ENCODE measurements at regions not wholly inside any gene's neighbourhood (a gene's known extent, or its start where the extent isn't known, plus 50 kb on each side); places are given as distances from the start of the nearest gene placed in this dataset.

- ChIA-PET CTCF (interaction anchor here (0.6 to 2.5 kb wide), 4 partner anchors 10 to 60 kb away, joined by 3 to 18 read pairs (median 6); no protein-coding TSS in a partner anchor), RAD21 (ENCODE audit: unreplicated experiment) (interaction anchor here (1.1 to 1.6 kb wide), 4 partner anchors 27 to 437 kb away, joined by 3 to 5 read pairs (median 3); no protein-coding TSS in a partner anchor), POLR2A (interaction anchor here (0.6 to 1.3 kb wide), 2 partner anchors 26 to 779 kb away, joined by 3 read pairs; no protein-coding TSS in a partner anchor), SMC1A (ENCODE audit: uncharacterized antibody, unreplicated experiment) (interaction anchor here (0.7 to 3.8 kb wide), 17 partner anchors 9 to 141 kb away, joined by 3 to 21 read pairs (median 4); partner anchors contain the start of gene BCL6)
- no TSS peak for BruUV-seq (replicated peaks)
- no peak for ATAC-seq
- in situ Hi-C loops (cut with MboI) (no loop called here), intact Hi-C loops (cut with micrococcal nuclease; ENCODE audit: unreplicated experiment) (loop anchor here (5.0 kb wide), 1 partner anchor 116 kb away; no protein-coding TSS in a partner anchor)
- H3K9me3 ChIP-seq (replicated peaks; ENCODE audit: control insufficient read depth, insufficient read depth, low read length) = peaks cover 2% of the 10 kb centered on the region; the same call in 1 of the 3 replicates
- no peak overlapping the region for H3K4me3 ChIP-seq
- H4K20me1 ChIP-seq (ENCODE audit: control insufficient read depth, insufficient read depth) = no peaks in the 10 kb centered on the region
- no peak for FAIRE-seq
- H3K27ac ChIP-seq (ENCODE audit: control insufficient read depth, insufficient read depth) = no peak overlapping the region
- H3K79me2 ChIP-seq (ENCODE audit: control insufficient read depth, insufficient read depth, low read length) = no peaks in the 10 kb centered on the region
- H2AFZ ChIP-seq (ENCODE audit: control insufficient read depth, low read depth, low read length) = no peak overlapping the region
- H3K4me2 ChIP-seq (ENCODE audit: control insufficient read depth, insufficient read depth) = no peak overlapping the region
- no peaks in the 10 kb centered on the region for H3K36me3 ChIP-seq (ENCODE audit: control insufficient read depth in 2 of 2, insufficient read depth in 2 of 2, low read length in 1 of 2)
- peaks cover 33% of the 10 kb centered on the region for H3K4me1 ChIP-seq (ENCODE audit: control insufficient read depth, insufficient read depth, low read length)
- no peaks in the 10 kb centered on the region for H3K27me3 ChIP-seq (replicated peaks in 1 of 2; ENCODE audit: control insufficient read depth in 2 of 2, insufficient read depth in 2 of 2, low read length in 1 of 2)
- no peak for DNase-seq (ENCODE audit: low read depth, low spot score)
- WGBS (ENCODE audit: insufficient coverage, insufficient replicate concordance, low lambda C conversion rate, missing lambda C conversion rate) = 98% methylated on average over 5 of the region's 5 CpGs
- no peak overlapping the region for H3K9ac ChIP-seq (ENCODE audit: control insufficient read depth, insufficient read depth, low read length)
- TF ChIP-seq KDM1A (IDR thresholded peaks at IDR 0.05; ENCODE audit: borderline replicate concordance) = no peak
- TF ChIP-seq GABPA (IDR thresholded peaks at IDR 0.05; ENCODE audit: low read depth) = no peak
- no peak for TF ChIP-seq REST (IDR thresholded peaks at IDR 0.05; ENCODE audit: low read depth, low read length)
- TF ChIP-seq MYB (IDR thresholded peaks at IDR 0.05; ENCODE audit: borderline replicate concordance, low read depth, low read length) = no peak
- no peak for TF ChIP-seq BCLAF1 (IDR thresholded peaks at IDR 0.05)
- TF ChIP-seq HDGF (IDR thresholded peaks at IDR 0.05) = no peak
- TF ChIP-seq IKZF1 (conservative IDR thresholded peaks at IDR 0.05) = no peak
- TF ChIP-seq TBL1XR1 (IDR thresholded peaks at IDR 0.05; ENCODE audit: low read depth, low read length) = no peak
- no peak for TF ChIP-seq YBX1 (IDR thresholded peaks at IDR 0.05)
- no peak for TF ChIP-seq RCOR1 (conservative IDR thresholded peaks at IDR 0.05; ENCODE audit: low read depth, low read length)
- no peak for TF ChIP-seq STAT3 (IDR thresholded peaks at IDR 0.05; ENCODE audit: low read depth, low read length)
- TF ChIP-seq NKRF (conservative IDR thresholded peaks at IDR 0.05) = no peak
- TF ChIP-seq ZBTB33 (IDR thresholded peaks at IDR 0.05) = no peak
- no peak for TF ChIP-seq ZZZ3 (IDR thresholded peaks at IDR 0.05; ENCODE audit: control insufficient read depth, insufficient read length, low read depth)
- TF ChIP-seq DPF2 (IDR thresholded peaks at IDR 0.05) = no peak
Measured at GRCh38 chr3:187801152-187801551, 55.9 kb upstream of the BCL6 start.
